ENCODE measurements at regions not wholly inside any gene's neighbourhood (a gene's known extent, or its start where the extent isn't known, plus 50 kb on each side); places are given as distances from the start of the nearest gene placed in this dataset.
"Not testable (repeated sequence)": the region's sequence is repeated elsewhere in the genome, so short reads cannot be mapped to it uniquely, and the experiment has no call there.

DNA sequence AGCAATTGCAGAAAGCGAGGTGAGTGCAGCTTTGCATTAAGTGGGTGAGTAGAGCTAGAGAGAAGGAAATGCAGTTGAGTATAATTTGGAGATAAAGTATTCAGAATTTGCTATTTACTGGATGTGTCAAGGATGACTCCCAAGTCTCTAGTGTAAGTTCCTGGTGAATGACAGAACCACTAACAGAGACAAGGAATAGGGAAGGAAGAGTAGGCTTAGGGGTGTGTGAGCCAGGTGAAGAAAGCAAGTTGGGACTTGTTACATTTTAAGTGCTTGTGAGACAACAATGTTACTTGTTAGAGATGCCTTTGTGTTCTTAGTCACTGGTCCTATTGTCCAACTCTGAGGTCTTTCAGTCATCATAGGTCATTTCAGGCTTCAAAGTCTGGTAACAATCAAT, 70.8 kb downstream of the TBC1D26 start:
- FAIRE-seq; DNase-seq (ENCODE audit: insufficient read length, low spot score): not testable (repeated sequence)

- FAIRE-seq; DNase-seq (ENCODE audit: insufficient read length, low spot score): not testable (repeated sequence)
Measured at GRCh38 chr17:15806825-15807224, 74.7 kb downstream of the TBC1D26 start.

DNA sequence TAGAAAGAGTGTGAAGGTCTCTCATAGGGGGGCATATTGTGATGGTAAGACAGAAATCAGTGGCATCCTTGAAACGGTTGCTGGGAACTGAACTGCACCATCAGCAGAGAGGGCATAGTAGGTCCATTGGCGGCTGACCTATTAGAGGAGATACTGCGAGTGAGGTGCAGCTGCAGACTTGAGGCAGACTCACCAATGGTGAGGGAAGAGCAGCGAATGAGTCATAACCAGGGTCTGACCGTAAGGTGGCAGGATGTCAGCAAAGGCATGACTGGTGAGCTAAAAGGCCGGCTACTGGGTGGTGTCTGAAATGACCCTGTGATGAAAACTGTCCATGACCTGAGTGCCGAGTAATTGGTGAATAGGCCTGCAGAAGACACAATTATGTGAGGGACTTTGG, 81.3 kb downstream of the TBC1D26 start:
- FAIRE-seq = peak; percentile 98
- not testable (repeated sequence) for DNase-seq (ENCODE audit: insufficient read length, low spot score)

- peak; percentile 64 for FAIRE-seq
- not testable (repeated sequence) for DNase-seq (ENCODE audit: insufficient read length, low spot score)
Measured at GRCh38 chr17:15814003-15814402, 81.9 kb downstream of the TBC1D26 start.

DNA sequence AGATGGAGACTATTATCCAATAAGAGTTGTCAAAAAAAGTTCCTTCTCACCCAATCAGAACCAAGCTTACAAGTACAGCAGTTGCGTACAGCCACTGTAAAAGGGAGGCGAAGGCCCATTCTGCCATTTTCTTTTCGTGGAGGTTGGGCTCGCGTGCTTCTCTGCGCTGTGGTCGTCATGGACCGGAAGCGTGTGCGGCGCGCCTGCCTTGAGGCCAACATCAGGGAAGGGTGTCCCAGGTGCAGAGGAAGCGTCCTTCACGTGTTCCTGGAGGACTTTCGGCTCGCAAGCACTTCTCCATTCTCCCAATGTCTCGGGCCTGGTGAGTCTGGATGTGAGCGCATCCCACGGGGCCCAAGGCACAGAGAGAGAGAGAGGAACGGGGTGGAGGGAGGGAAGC, 85.8 kb downstream of the TBC1D26 start:
- not testable (repeated sequence) for FAIRE-seq; DNase-seq (ENCODE audit: insufficient read length, low spot score)

- DNase-seq (ENCODE audit: insufficient read length, low spot score); FAIRE-seq: not testable (repeated sequence)
Measured at GRCh38 chr17:15822280-15822679, 90.2 kb downstream of the TBC1D26 start.

- DNase-seq (ENCODE audit: insufficient read length, low spot score) = peak; percentile 3
- peak; percentile 38 for FAIRE-seq
Measured at GRCh38 chr17:15828727-15829314, 96.7 kb downstream of the TBC1D26 start.

- not testable (repeated sequence) for DNase-seq (ENCODE audit: insufficient read length, low spot score); FAIRE-seq
Measured at GRCh38 chr17:15830221-15830620, 98.1 kb downstream of the TBC1D26 start.

DNA sequence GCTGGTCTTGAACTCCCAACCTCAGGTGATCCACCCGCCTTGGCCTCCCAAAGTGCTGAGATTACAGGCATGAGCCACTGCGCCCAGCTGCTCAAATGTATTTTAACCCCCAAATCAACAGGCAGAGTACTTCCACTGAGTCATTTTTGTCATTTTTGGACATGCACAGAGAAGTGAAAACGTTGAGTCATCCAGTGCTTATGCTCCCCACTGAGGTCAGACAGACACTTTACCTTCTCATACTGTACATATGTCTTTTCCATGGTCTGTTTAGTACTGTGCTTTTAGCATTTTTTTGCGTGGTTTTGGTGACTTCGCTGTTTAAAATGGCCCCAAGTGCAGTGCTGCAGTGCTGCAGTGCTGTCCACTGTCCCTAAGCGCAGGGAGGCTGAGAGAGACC, 99.1 kb downstream of the TBC1D26 start:
- DNase-seq (ENCODE audit: insufficient read length, low spot score) = peak; percentile 15
- FAIRE-seq = not testable (repeated sequence)

- FAIRE-seq; DNase-seq (ENCODE audit: insufficient read length, low spot score): not testable (repeated sequence)
Measured at GRCh38 chr17:15832921-15833480, 100.9 kb downstream of the TBC1D26 start.

DNA sequence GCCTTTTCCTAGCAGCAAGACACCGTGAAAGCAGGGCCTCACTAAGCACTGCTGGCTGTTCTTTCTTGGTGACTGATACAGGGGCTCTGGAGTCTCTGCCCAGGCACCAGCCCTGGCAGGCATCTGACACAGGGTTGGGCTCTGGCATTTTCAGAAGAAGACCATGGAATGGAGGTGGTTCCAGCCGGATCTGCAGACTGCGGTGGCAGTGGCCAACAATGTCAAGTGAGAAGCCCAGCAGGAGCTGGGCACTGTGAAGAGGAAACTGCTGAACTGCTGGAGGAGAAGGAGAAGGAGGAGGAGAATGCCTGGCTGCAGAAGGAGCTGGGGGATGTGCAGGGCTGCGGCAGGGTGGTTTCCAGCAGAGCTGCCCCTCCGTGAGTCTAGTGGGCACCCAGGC, 101.8 kb downstream of the TBC1D26 start:
- not testable (repeated sequence) for FAIRE-seq

GRCh38 chr17:15835481-15835880, 103.4 kb downstream of the TBC1D26 start:
- not testable (repeated sequence) for FAIRE-seq; DNase-seq (ENCODE audit: insufficient read length, low spot score)

More for the DNA sequence above, 101.8 kb downstream of the TBC1D26 start:
- DNase-seq (ENCODE audit: insufficient read length, low spot score) = not testable (repeated sequence)

- FAIRE-seq; DNase-seq (ENCODE audit: insufficient read length, low spot score): not testable (repeated sequence)
Measured at GRCh38 chr17:15836249-15836982, 104.3 kb downstream of the TBC1D26 start.

- not testable (repeated sequence) for DNase-seq (ENCODE audit: insufficient read length, low spot score); FAIRE-seq
Measured at GRCh38 chr17:15836991-15837390, 104.9 kb downstream of the TBC1D26 start.

GRCh38 chr17:15847447-15848229, 97.3 kb upstream of the ADORA2B start:
- peak; percentile 73 for FAIRE-seq
- DNase-seq (ENCODE audit: insufficient read length, low spot score) = not testable (repeated sequence)

- DNase-seq (ENCODE audit: insufficient read length, low spot score) (peak; percentile 15), FAIRE-seq (peak; percentile 91)
Measured at GRCh38 chr17:15849054-15849453, 95.9 kb upstream of the ADORA2B start.

DNA sequence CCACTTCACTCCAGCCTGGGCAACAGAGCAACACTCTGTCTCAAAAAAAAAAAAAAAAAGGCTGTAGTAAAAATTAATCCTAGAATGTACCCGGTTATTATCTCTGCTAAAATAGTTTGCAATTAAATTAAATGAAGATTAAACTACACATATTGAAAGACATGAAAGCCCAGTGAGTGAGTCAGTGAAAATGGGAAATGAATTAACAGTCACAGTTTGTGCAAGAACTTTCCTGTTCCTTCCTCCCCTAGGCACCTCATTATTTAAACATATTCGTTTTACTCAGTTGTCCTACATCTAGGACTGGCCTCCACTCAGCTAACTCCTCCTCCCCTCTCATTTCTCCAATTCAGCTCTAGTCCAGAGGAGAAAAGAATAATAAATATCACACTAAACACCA, 94.9 kb upstream of the ADORA2B start:
- not testable (repeated sequence) for DNase-seq (ENCODE audit: insufficient read length, low spot score)
- peak; percentile 20 for FAIRE-seq

DNA sequence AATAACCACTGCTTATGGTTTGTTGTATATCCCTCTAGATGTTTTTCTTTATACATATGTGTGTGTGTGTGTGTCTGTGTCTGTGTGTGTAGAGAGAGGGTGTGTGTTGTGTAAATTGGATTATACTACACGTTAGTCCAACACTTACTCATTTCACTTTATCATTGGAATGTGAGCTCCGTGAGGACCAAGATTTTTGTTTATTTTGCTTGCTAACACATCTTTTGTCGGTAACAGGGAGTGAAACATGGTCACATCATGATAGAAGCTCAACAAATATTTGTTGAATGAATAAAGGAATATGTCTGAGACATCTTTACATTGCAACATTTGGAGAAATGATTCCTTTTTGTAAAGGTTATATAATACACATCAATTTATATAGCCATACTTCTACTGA, 94.2 kb upstream of the ADORA2B start:
- not testable (repeated sequence) for FAIRE-seq; DNase-seq (ENCODE audit: insufficient read length, low spot score)

GRCh38 chr17:15852863-15853262, 92.1 kb upstream of the ADORA2B start:
- FAIRE-seq = peak; percentile 38
- DNase-seq (ENCODE audit: insufficient read length, low spot score) = not testable (repeated sequence)

DNA sequence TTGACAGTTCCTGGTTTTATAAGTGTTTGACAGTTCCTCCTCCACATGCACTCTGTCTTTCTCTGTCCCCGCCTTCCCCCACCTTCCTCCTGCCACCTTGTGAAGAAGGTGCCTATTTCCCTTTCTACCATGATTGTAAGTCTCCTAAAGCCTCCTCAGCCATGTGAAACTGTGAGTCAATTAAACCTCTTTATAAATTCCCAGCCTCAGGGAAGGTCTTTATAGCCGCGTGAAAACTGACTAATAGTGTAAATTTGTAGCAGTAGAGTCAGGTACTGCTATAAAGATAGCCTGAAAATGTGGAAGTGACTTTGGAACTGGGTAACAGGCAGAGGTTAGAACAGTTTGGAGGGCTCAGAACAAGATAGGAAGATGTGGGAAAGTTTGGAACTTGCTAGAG, 88.7 kb upstream of the ADORA2B start:
- not testable (repeated sequence) for DNase-seq (ENCODE audit: insufficient read length, low spot score); FAIRE-seq
